Muscle of leg (tissue), 3 donors: ENCODE measurements at regions not wholly inside any gene's neighbourhood (a gene's known extent, or its start where the extent isn't known, plus 50 kb on each side); places are given as distances from the start of the nearest gene placed in this dataset.

ENCODE experiments used
- DNase-seq: peaks from one replicate; pipeline ENCODE4 v3.0.0; 2013
- H3K27ac ChIP-seq: one replicate; pipeline ENCODE4 v1.5.1; 2013; ENCODE audit warnings: mild to moderate bottlenecking, low read length, control low read depth
- H3K27me3 ChIP-seq: one replicate; pipeline ENCODE4 v1.6.1; 2013; ENCODE audit warnings: low read length; ENCODE audit not compliant: control insufficient read depth, insufficient read depth
- H3K36me3 ChIP-seq: one replicate; pipeline ENCODE4 v1.6.1; 2013; ENCODE audit warnings: low read length; ENCODE audit not compliant: control insufficient read depth, insufficient read depth
- H3K4me1 ChIP-seq: one replicate; pipeline ENCODE4 v1.6.1; 2013; ENCODE audit warnings: low read length; ENCODE audit not compliant: control insufficient read depth, insufficient read depth
- H3K4me3 ChIP-seq: one replicate; pipeline ENCODE4 v1.5.1; 2013; ENCODE audit warnings: low read length, control low read depth
- H3K9me3 ChIP-seq: replicated peaks from 2 replicates; pipeline ENCODE4 v1.6.1; 2013; ENCODE audit warnings: low read depth, low read length; ENCODE audit not compliant: control insufficient read depth
- WGBS: methylation state at CpG from one replicate; pipeline ENCODE4 v1.1.5; 2013; ENCODE audit warnings: missing lambda C conversion rate; ENCODE audit not compliant: insufficient coverage; 5-methylcytosine and 5-hydroxymethylcytosine counted together

GRCh38 chr19:16014923-16015804 is 61.1 kb upstream of the TPM4 start:
- Histone ChIP-seq H3K27me3 (no peaks in the 10 kb centered on the region), H3K9me3 (no peaks in the 10 kb centered on the region), H3K27ac (no peak overlapping the region), H3K4me3 (no peak overlapping the region), H3K36me3 (no peaks in the 10 kb centered on the region), H3K4me1 (no peaks in the 10 kb centered on the region)
- no peak for DNase-seq
- WGBS = 84% methylated on average over 19 of the region's 19 CpGs

- DNase-seq = no peak
- 67% methylated on average over 3 of the region's 3 CpGs for WGBS
- Histone ChIP-seq H3K9me3 (no peaks in the 10 kb centered on the region), H3K4me3 (no peak overlapping the region), H3K27ac (no peak overlapping the region), H3K4me1 (no peaks in the 10 kb centered on the region), H3K27me3 (no peaks in the 10 kb centered on the region), H3K36me3 (no peaks in the 10 kb centered on the region)
Observed at GRCh38 chr19:16015805-16016173, 60.5 kb upstream of the TPM4 start.

DNA sequence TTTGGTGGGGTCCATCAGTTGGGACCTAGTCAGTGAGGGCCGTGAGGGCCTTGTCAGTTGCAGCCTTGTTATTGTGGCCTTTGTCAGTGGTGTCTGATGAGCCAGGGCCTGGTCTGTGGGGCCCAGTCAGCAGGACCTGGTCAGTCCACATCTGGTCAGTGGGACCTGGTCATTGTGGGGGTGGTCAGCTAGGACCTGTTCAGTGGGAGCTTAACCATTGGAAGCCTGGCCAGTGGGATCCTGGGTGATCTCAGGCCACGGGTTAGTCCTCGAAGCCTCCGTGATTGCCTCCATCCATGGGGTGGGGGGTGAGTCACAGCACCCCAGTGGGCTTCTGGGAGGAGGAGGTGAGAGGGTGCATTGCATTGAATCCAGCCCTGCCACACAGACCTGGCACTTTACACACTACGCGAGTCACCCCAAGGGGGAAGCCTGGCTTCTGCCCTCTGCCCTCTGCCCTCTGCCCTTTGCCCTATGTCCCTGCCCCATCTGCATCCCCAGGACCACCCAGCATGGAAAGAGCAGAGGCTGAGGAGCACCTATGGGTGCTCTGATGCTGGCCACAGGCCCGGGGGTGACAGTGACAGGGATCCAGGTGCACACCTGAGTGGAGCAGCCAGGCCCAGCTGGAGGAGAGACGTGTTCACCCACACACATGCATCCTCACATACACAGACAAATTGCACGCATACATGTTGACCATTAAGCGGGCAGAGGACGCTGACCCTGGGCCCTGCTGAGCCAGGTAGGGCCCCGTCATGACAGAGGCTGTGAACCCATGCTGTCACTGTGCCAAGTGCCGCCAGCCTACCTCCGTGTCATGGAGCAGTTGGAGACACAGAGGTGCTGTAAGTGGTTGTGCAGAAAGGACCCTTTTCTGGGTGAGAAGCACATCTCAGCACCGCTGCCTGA is 59.8 kb upstream of the TPM4 start:
- no peaks in the 10 kb centered on the region for H3K4me1 ChIP-seq
- H3K9me3 ChIP-seq = no peaks in the 10 kb centered on the region
- DNase-seq = no peak
- no peaks in the 10 kb centered on the region for H3K27me3 ChIP-seq
- H3K4me3 ChIP-seq = no peak overlapping the region
- 85% methylated on average over 11 of the region's 15 CpGs for WGBS
- H3K27ac ChIP-seq = no peak overlapping the region
- no peaks in the 10 kb centered on the region for H3K36me3 ChIP-seq

DNA sequence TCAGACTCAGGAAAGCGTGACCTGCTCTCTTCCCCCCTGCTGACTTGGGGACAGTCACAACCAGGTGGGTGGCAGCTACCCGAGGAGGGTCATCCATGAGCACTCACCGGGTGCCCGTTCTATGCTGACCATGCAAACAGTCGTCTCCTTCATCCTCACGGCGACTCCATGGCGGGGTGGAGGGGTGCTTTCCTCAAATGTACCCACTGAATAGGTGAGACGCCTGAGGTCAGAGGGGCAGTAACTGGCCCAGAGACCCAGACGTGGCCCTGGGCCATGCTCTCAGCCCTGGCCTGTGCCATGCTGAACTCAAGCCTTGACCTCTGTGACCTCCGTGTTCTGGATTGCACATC is 59.2 kb upstream of the TPM4 start:
- no peak overlapping the region for H3K27ac ChIP-seq
- DNase-seq = no peak
- H3K36me3 ChIP-seq = no peaks in the 10 kb centered on the region
- no peaks in the 10 kb centered on the region for H3K27me3 ChIP-seq
- H3K4me3 ChIP-seq = no peak overlapping the region
- H3K9me3 ChIP-seq = no peaks in the 10 kb centered on the region
- H3K4me1 ChIP-seq = no peaks in the 10 kb centered on the region
- 81% methylated on average over 11 of the region's 11 CpGs for WGBS

DNA sequence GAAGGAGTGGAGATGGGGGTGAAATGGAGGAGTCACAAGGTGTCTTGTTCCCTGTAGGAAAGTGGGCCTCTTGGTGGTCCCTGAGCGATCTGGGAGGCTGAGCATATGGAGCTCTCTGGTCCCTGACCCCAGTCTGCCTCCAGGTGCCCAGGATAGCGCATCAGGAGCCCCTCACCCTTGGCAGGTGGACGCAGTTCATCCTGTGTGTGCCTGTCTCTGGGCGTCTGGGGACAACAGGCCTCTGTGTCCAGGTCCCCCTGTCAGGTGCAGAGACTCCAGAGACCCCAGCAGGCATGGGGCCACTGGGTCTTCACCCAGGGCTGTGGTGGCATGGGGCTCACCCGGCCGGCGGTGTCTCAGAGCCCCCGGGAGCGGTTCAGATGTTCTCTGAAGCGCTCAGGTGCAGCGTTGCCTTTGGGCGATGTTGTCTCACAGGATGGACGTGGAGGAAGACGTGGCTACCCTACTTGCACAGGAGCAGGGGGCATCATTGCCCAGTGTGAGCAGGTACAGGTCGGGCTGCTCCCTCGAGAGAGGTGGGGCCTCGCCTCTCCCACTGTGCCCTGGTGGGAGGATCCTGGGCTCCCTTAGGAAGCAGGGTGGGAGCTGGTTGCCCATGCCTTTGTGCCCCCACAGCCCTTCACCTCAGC is 58.1 kb upstream of the TPM4 start:
- no peak for DNase-seq
- no peak overlapping the region for H3K4me3 ChIP-seq
- WGBS = 87% methylated on average over 14 of the region's 17 CpGs
- H3K36me3 ChIP-seq = no peaks in the 10 kb centered on the region
- no peaks in the 10 kb centered on the region for H3K27me3 ChIP-seq
- H3K27ac ChIP-seq = no peak overlapping the region
- H3K9me3 ChIP-seq = no peaks in the 10 kb centered on the region
- no peaks in the 10 kb centered on the region for H3K4me1 ChIP-seq

- H3K36me3 ChIP-seq = no peaks in the 10 kb centered on the region
- no peaks in the 10 kb centered on the region for H3K27me3 ChIP-seq
- no peaks in the 10 kb centered on the region for H3K9me3 ChIP-seq
- H3K27ac ChIP-seq = no peak overlapping the region
- H3K4me1 ChIP-seq = no peaks in the 10 kb centered on the region
- WGBS = 55% methylated on average over 8 of the region's 13 CpGs
- H3K4me3 ChIP-seq = no peak overlapping the region
- no peak for DNase-seq
Observed at GRCh38 chr19:16018801-16019551, 57.3 kb upstream of the TPM4 start.

DNA sequence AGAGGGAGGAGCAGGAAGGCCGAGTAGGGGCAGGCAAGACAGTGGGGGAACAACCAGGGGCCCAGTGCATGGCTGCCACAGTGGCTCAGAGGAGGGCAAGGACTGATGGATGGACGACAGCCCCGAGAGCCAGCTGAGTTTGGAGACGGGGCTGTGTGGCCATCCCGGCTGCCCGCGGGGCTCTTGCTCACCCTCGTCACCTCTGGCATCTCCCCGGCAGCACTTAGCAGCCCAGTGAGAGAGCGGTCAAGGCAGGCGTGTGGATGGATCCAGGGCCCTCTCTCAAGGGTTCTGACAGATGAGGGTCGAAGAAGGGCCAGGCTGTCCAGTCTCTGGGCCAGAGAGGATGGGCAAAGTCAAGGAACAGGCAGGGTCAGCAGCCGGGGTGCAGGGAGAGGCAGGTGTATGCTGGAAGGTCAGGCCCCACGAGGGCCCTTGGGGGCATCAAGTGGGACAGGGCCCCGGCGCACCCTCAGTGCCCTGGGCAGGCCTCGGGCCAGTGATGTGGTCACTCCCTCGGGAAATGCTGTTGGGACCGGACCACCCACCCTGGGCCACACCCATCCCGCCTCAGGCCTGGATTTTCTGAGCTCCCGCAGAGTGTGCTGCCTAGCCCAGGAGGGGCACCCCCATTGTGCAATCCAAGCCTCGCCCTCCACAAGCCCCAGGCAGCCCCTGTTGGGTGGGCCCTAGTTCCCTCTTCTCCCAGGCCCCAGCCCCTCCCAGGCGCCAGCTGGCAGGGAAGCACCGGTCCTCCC is 56.4 kb upstream of the TPM4 start:
- no peaks in the 10 kb centered on the region for H3K27me3 ChIP-seq
- no peak overlapping the region for H3K27ac ChIP-seq
- no peaks in the 10 kb centered on the region for H3K4me1 ChIP-seq
- no peaks in the 10 kb centered on the region for H3K9me3 ChIP-seq
- no peaks in the 10 kb centered on the region for H3K36me3 ChIP-seq
- 78% methylated on average over 21 of the region's 24 CpGs for WGBS
- no peak for DNase-seq
- H3K4me3 ChIP-seq = no peak overlapping the region

- Histone ChIP-seq H3K4me1 (no peaks in the 10 kb centered on the region), H3K27ac (no peak overlapping the region), H3K36me3 (no peaks in the 10 kb centered on the region), H3K27me3 (no peaks in the 10 kb centered on the region), H3K4me3 (no peak overlapping the region), H3K9me3 (no peaks in the 10 kb centered on the region)
- WGBS = 63% methylated on average over 8 of the region's 8 CpGs
- DNase-seq = no peak
Observed at GRCh38 chr19:16021796-16022195, 54.5 kb upstream of the TPM4 start.

DNA sequence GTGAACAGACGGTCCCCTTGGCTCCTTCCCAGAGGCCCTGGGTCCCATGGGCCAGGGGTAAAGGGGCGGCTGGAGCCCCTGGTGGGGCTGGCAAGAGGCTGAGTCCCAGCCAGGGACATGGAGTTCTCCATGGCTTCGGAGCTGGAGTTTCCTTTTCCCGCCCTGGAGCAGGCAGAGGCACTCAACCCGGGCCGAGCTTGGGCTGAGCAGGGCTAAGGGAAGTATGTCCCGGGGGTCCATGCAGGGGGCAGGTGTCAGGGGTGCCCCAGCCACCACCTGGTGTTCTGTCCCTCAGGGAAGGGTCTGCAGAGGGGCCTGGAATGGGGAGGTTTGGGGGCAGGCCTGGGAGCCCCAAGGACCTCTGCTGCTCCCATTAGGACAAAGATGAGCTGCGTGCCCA is 54.0 kb upstream of the TPM4 start:
- Histone ChIP-seq H3K27ac (no peak overlapping the region), H3K36me3 (no peaks in the 10 kb centered on the region), H3K27me3 (no peaks in the 10 kb centered on the region), H3K4me3 (no peak overlapping the region), H3K9me3 (no peaks in the 10 kb centered on the region), H3K4me1 (no peaks in the 10 kb centered on the region)
- 62% methylated on average over 7 of the region's 8 CpGs for WGBS
- no peak for DNase-seq
